ENCODE measurements at regions not wholly inside any gene's neighbourhood (a gene's known extent, or its start where the extent isn't known, plus 50 kb on each side); places are given as distances from the start of the nearest gene placed in this dataset.

DNA sequence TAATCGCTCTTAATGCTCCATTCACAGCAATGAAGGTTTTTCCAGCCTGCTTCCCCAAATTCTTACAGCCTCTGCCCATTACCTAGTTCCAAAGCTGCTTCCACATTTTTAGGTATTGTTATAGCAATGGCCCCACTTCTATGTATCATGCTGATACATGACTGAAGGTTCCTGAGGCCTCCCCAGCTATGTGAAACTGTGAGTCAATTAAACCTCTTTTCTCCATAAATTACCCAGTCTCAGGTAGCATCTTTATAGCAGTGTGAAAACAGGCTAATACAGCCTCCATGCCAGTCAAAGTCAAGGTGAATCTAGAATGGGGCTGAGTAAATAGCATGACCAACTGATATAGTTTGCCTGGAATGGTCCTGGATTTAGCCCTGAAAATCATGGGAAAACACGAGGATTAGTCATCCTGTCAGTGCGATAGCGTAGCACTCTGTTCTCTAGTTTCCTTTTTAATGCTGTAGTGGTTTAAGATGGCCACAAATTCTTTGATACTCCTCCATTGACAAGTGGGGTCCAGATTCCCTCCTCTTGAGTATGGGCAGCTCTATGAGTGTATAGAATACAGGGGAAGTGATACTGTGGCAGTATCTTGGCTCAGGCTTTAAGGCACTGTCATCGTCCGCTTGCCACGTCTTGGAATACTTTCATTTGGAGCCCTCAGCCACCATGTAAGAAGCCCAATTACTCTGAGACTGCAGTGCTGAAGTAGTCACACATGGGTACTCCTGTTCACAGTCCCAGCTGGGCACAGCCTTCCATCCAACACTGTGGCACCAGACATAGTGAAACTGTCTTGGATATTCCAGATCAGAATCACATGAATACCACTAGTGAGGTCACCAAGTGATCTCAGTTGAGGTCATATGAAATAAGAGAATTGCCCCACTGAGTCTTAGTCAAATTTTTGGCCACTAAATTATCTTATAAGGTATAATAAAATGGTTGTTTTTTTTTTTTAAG, 94.0 kb upstream of the PLCL2 start:
- TF ChIP-seq, protein P1, sequence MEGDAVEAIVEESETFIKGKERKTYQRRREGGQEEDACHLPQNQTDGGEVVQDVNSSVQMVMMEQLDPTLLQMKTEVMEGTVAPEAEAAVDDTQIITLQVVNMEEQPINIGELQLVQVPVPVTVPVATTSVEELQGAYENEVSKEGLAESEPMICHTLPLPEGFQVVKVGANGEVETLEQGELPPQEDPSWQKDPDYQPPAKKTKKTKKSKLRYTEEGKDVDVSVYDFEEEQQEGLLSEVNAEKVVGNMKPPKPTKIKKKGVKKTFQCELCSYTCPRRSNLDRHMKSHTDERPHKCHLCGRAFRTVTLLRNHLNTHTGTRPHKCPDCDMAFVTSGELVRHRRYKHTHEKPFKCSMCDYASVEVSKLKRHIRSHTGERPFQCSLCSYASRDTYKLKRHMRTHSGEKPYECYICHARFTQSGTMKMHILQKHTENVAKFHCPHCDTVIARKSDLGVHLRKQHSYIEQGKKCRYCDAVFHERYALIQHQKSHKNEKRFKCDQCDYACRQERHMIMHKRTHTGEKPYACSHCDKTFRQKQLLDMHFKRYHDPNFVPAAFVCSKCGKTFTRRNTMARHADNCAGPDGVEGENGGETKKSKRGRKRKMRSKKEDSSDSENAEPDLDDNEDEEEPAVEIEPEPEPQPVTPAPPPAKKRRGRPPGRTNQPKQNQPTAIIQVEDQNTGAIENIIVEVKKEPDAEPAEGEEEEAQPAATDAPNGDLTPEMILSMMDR (conservative IDR thresholded peaks at IDR 0.05; ENCODE audit: low read depth, low read length): no peak
- TF ChIP-seq SMC3 (IDR thresholded peaks at IDR 0.05; ENCODE audit: low read depth, low read length) (no peak), POLR2A (IDR thresholded peaks at IDR 0.05; ENCODE audit: low read depth, low read length) (no peak), NFE2L2 (IDR thresholded peaks at IDR 0.05; ENCODE audit: low read depth, low read length) (no peak), FOS (IDR thresholded peaks at IDR 0.05; ENCODE audit: low read depth, low read length) (no peak), RCOR1 (IDR thresholded peaks at IDR 0.05; ENCODE audit: insufficient replicate concordance, low read length) (no peak), MAFK (IDR thresholded peaks at IDR 0.05; ENCODE audit: low read depth, low read length) (no peak), RAD21 (IDR thresholded peaks at IDR 0.05; ENCODE audit: low read length) (no peak), BHLHE40 (IDR thresholded peaks at IDR 0.05; ENCODE audit: low read depth, low read length) (no peak), CHD1 (IDR thresholded peaks at IDR 0.05; ENCODE audit: low read depth, low read length) (no peak), MAZ (IDR thresholded peaks at IDR 0.05; ENCODE audit: borderline replicate concordance, low read depth, low read length) (no peak)
- TF ChIP-seq, protein P2, sequence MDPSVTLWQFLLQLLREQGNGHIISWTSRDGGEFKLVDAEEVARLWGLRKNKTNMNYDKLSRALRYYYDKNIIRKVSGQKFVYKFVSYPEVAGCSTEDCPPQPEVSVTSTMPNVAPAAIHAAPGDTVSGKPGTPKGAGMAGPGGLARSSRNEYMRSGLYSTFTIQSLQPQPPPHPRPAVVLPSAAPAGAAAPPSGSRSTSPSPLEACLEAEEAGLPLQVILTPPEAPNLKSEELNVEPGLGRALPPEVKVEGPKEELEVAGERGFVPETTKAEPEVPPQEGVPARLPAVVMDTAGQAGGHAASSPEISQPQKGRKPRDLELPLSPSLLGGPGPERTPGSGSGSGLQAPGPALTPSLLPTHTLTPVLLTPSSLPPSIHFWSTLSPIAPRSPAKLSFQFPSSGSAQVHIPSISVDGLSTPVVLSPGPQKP (IDR thresholded peaks at IDR 0.05; ENCODE audit: borderline replicate concordance, low read depth, low read length): no peak
- TF ChIP-seq, protein P3, sequence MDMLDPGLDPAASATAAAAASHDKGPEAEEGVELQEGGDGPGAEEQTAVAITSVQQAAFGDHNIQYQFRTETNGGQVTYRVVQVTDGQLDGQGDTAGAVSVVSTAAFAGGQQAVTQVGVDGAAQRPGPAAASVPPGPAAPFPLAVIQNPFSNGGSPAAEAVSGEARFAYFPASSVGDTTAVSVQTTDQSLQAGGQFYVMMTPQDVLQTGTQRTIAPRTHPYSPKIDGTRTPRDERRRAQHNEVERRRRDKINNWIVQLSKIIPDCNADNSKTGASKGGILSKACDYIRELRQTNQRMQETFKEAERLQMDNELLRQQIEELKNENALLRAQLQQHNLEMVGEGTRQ (IDR thresholded peaks at IDR 0.05; ENCODE audit: low read depth, low read length): no peak

All from IMR-90 (cell line).